ENCODE measurements at regions not wholly inside any gene's neighbourhood (a gene's known extent, or its start where the extent isn't known, plus 50 kb on each side); places are given as distances from the start of the nearest gene placed in this dataset.

DNA sequence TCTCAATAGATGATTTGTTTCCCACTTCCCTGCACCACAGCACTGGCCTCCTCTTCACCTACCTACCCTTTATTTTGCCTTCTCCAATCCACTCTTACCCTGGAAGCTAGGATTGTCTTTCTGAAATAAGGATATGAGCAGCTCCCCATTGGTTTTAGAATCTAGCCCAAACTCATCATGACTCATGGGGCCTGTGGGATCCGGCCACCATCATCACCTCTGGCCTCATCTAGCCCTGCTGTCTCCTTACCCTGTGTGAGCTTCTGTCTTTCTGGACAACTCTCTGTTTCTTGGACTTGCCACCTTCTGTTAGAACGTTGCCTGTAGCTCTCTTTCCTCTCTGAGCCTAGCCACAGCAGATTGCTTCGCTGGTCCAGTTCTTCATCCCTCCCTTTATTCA lies 277.1 kb downstream of the PAX1 start:
- no peak for DNase-seq (ENCODE audit: low read depth)
- no peak overlapping the region for H3K4me3 ChIP-seq (ENCODE audit: low read length)
- TF ChIP-seq, protein P1, sequence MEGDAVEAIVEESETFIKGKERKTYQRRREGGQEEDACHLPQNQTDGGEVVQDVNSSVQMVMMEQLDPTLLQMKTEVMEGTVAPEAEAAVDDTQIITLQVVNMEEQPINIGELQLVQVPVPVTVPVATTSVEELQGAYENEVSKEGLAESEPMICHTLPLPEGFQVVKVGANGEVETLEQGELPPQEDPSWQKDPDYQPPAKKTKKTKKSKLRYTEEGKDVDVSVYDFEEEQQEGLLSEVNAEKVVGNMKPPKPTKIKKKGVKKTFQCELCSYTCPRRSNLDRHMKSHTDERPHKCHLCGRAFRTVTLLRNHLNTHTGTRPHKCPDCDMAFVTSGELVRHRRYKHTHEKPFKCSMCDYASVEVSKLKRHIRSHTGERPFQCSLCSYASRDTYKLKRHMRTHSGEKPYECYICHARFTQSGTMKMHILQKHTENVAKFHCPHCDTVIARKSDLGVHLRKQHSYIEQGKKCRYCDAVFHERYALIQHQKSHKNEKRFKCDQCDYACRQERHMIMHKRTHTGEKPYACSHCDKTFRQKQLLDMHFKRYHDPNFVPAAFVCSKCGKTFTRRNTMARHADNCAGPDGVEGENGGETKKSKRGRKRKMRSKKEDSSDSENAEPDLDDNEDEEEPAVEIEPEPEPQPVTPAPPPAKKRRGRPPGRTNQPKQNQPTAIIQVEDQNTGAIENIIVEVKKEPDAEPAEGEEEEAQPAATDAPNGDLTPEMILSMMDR (conservative IDR thresholded peaks at IDR 0.05; ENCODE audit: low read length): no peak

DNA sequence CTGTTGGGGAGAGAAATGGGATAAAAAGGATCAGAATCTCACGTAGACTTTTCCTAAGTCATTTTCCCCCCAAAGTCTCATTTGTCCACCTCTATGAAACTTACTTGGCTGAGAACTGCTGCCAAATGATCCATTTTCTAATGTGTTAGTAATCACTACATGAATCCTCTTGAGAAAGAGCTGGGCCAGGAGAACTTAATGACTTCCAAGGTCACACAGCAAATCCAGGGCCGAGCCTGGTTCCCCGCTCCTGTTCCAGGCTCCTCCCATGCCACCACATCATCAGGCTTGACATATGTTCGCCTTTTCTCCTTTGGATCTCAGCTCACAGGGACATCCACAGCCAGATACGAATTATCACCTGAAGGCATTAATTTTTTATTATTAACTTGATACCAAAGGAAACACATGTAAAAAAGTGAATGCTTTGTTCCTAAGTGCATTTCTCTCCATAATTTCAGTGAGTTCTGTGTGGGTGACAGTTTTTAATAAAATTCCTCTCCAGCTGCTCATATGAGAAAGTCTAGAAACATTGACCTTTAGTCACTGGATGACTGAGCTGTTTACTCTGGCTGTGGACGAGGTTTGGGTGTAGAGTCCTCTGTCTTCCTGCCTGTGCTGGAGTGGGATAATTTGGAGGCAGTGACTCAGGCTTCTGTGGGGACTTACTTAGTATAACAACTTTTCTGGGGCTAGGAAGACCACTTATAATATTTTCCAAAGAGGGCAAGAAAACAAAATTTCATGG lies 276.3 kb downstream of the PAX1 start:
- H3K4me3 ChIP-seq (ENCODE audit: low read length): no peak overlapping the region
- TF ChIP-seq, protein P1 (conservative IDR thresholded peaks at IDR 0.05; ENCODE audit: low read length): no peak
- peak; percentile 73 for DNase-seq (ENCODE audit: low read depth)

DNA sequence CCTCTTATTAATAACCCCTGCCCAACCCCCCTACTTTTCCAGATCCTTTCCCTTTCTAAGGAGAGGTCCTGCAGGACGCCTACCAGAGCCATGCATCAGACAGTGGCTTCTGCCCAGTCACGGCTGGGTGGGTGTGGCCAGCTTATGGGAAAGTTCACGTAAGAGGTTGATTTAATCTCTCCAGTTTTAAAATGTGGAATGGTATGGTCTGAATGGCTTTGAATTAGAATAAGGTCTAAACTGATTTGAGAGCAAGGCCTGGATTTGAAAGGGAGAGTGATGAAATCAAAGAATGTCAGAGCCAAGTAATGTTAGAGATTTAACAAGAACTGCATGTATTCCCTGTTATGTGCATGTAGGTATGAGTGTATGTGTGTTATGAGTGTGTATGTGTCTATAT lies 275.7 kb downstream of the PAX1 start:
- TF ChIP-seq, protein P1 (conservative IDR thresholded peaks at IDR 0.05; ENCODE audit: low read length): no peak
- H3K4me3 ChIP-seq (ENCODE audit: low read length): no peak overlapping the region
- peak; percentile 58 for DNase-seq (ENCODE audit: low read depth)

DNA sequence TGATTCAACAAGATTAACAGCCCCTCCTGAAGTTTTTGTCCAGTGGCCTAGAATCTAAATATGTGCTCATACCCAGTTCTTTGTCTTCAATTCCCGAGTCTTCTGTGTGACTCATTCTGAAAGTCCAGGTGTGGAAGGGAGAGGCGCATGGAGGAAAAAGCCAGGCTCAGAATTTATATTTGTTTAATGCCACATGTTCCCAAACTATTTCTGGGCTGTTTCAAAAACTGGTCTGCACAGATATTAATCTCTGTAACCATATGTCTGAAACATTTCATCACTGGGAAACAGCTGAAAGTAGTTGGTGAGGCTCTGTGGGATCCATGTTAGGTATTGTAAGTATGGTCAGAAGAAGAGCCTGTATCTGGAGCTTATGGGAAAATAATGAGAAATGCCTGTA lies 266.0 kb downstream of the PAX1 start:
- TF ChIP-seq, protein P1 (conservative IDR thresholded peaks at IDR 0.05; ENCODE audit: low read length): no peak
- no peak overlapping the region for H3K4me3 ChIP-seq (ENCODE audit: low read length)
- peak; percentile 60 for DNase-seq (ENCODE audit: low read depth)

DNA sequence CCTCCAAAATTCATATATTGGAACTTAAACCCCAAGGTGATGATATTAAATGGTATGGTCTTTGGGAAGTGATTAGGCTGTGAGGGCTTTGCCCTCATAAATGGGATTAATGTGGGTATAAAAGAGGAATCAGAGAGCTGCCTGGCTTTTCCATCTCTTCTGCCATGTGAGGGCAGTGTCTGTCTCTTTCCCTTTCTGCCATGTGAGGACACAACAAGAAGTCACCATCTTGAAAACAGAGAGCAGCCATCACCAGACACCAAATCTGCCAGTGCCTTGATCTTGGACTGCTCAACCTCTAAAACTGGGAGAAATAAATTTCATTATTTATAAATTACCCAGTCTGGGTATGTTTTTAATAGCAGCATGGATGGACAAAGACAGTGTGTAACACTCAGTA lies 263.0 kb downstream of the PAX1 start:
- TF ChIP-seq, protein P1 (conservative IDR thresholded peaks at IDR 0.05; ENCODE audit: low read length): peak; percentile 12; the same call in 1 of the 2 replicates
- H3K4me3 ChIP-seq (ENCODE audit: low read length): no peak overlapping the region
- DNase-seq (ENCODE audit: low read depth): no peak

DNA sequence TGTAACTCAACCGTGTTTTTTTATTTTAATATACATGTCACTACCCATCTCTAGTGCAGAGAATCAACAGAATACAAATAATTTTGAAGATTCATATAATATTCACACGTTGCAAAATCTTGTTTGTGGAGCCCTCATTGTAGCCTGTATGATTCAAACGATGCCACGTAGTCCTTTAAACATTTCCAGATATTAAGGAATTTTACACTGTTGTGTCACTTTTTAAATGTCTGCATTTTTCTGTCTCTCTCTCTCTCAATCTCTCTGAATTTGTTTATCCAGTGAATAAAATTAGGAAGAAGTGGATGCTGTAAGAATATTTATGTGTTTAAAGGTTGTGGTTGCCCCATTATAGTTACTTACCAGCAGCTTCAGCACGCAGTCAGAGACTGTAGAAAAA lies 262.0 kb downstream of the PAX1 start:
- TF ChIP-seq, protein P1 (conservative IDR thresholded peaks at IDR 0.05; ENCODE audit: low read length): no peak
- no peak overlapping the region for H3K4me3 ChIP-seq (ENCODE audit: low read length)
- peak; percentile 53 for DNase-seq (ENCODE audit: low read depth)

DNA sequence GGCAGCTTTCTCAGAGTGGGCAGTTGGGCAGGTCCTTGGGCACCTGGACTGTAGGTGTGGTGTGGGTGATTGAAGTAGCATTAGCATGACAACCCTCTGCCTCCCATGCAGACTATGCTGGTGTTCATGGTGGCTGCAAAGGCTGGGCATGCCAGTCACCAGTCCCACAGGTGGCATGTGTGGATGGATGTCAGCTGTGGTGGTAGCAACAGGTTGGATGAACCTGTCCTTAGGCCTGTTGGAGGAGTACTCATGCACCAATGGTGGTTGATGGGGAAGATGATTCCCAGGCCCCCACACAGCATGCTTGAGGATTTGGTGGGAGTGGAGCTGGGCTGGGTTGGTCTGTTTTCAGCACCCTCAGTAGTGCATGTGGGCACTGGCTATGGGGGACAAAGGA lies 251.1 kb downstream of the PAX1 start:
- TF ChIP-seq, protein P1 (conservative IDR thresholded peaks at IDR 0.05; ENCODE audit: low read length): no peak
- no peak for DNase-seq (ENCODE audit: low read depth)

More for the DNA sequence above, 251.1 kb downstream of the PAX1 start:
- no peak overlapping the region for H3K4me3 ChIP-seq (ENCODE audit: low read length)
